IMR-90 (cell line): ENCODE measurements at regions not wholly inside any gene's neighbourhood (a gene's known extent, or its start where the extent isn't known, plus 50 kb on each side); places are given as distances from the start of the nearest gene placed in this dataset.

Source experiments
- BHLHE40 ChIP-seq: fragments of 150-350 bp; IDR thresholded peaks from 2 replicates; pipeline ENCODE4 v1.6.1; 2016; ENCODE audit warnings: mild to moderate bottlenecking, low read depth, low read length
- CEBPB ChIP-seq: IDR thresholded peaks from 2 replicates; pipeline ENCODE4 v1.6.1; 2012; ENCODE audit warnings: low read depth, low read length, improper control_type of control experiment
- CHD1 ChIP-seq: IDR thresholded peaks from 2 replicates; pipeline ENCODE4 v1.6.1; 2012; ENCODE audit warnings: low read depth, low read length, improper control_type of control experiment
- FOS ChIP-seq: fragments of 150-350 bp; IDR thresholded peaks from 2 replicates; pipeline ENCODE4 v1.6.1; 2016; ENCODE audit warnings: low read depth, low read length
- MAZ ChIP-seq: IDR thresholded peaks from 2 replicates; pipeline ENCODE4 v1.6.1; 2012; ENCODE audit warnings: low read depth, mild to moderate bottlenecking, low read length, improper control_type of control experiment, moderate library complexity, borderline replicate concordance
- POLR2A ChIP-seq: IDR thresholded peaks from 2 replicates; pipeline ENCODE4 v1.6.1; 2012; ENCODE audit warnings: mild to moderate bottlenecking, low read depth, low read length
- RFX5 ChIP-seq: IDR thresholded peaks from 2 replicates; pipeline ENCODE4 v1.8.0; 2012; ENCODE audit warnings: low read depth, mild to moderate bottlenecking, low read length, moderate library complexity
- TF ChIP-seq, protein P1 (sequence below): conservative IDR thresholded peaks from 2 replicates; pipeline ENCODE4 v1.5.1; 2012; ENCODE audit warnings: mild to moderate bottlenecking, low read depth, low read length, improper control_type of control experiment

GRCh38 chr20:12270863-12271262, 353.2 kb downstream of the BTBD3 start:
- TF ChIP-seq, protein P1, sequence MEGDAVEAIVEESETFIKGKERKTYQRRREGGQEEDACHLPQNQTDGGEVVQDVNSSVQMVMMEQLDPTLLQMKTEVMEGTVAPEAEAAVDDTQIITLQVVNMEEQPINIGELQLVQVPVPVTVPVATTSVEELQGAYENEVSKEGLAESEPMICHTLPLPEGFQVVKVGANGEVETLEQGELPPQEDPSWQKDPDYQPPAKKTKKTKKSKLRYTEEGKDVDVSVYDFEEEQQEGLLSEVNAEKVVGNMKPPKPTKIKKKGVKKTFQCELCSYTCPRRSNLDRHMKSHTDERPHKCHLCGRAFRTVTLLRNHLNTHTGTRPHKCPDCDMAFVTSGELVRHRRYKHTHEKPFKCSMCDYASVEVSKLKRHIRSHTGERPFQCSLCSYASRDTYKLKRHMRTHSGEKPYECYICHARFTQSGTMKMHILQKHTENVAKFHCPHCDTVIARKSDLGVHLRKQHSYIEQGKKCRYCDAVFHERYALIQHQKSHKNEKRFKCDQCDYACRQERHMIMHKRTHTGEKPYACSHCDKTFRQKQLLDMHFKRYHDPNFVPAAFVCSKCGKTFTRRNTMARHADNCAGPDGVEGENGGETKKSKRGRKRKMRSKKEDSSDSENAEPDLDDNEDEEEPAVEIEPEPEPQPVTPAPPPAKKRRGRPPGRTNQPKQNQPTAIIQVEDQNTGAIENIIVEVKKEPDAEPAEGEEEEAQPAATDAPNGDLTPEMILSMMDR, result no peak
- TF ChIP-seq BHLHE40 (no peak), RFX5 (no peak), POLR2A (no peak), FOS (no peak), CHD1 (no peak), MAZ (no peak), CEBPB (no peak)
